ENCODE measurements at regions not wholly inside any gene's neighbourhood (a gene's known extent, or its start where the extent isn't known, plus 50 kb on each side); places are given as distances from the start of the nearest gene placed in this dataset.

DNA sequence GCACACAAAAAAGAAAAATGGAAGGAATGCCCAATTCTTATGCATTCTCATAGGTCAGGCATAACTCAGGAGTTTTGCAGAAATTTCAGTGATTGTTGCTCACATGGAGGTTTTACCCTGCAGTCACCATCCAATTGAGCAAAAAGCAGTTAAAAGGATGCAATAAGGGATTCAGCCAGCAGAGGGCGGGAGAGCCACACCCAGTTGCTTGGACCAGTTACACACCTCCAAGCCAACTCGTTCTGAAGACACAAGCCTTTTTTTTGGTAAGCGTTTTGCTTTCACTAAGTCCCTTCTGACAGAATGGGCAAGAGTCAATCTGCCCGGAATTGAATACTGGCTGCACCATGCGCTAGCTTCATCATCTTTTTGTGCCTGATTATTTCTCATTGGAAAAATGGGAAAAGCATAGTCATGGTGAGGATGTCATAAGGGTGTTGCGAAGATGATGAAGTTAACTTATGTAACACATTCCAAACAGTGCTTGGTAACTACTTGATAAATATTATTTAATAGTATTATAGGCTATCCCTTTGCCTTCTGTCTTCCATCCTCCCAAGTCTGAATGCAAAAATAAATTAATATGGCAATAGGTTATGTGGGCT, 154.4 kb upstream of the SGO1 start:
- WGBS, 5 donors, result 26 to 34% (median 29%) methylated on average over 6 of the region's 6 CpGs
- H3K36me3 ChIP-seq, result no peaks in the 10 kb centered on the region
- no peaks in the 10 kb centered on the region for H3K27me3 ChIP-seq (replicated peaks in 1 of 7)
- H3K4me1 ChIP-seq, result peaks cover 0 to 6% (median 2%) of the 10 kb centered on the region in 6 donors
- TF ChIP-seq, protein P1, sequence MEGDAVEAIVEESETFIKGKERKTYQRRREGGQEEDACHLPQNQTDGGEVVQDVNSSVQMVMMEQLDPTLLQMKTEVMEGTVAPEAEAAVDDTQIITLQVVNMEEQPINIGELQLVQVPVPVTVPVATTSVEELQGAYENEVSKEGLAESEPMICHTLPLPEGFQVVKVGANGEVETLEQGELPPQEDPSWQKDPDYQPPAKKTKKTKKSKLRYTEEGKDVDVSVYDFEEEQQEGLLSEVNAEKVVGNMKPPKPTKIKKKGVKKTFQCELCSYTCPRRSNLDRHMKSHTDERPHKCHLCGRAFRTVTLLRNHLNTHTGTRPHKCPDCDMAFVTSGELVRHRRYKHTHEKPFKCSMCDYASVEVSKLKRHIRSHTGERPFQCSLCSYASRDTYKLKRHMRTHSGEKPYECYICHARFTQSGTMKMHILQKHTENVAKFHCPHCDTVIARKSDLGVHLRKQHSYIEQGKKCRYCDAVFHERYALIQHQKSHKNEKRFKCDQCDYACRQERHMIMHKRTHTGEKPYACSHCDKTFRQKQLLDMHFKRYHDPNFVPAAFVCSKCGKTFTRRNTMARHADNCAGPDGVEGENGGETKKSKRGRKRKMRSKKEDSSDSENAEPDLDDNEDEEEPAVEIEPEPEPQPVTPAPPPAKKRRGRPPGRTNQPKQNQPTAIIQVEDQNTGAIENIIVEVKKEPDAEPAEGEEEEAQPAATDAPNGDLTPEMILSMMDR (IDR thresholded peaks at IDR 0.05 in 8 of 11, conservative IDR thresholded peaks at IDR 0.05 in 3 of 11), result peak; percentile 52 to 84 (median 72)
- no peak for TF ChIP-seq POLR2AphosphoS5 (IDR thresholded peaks at IDR 0.05)
- H3K27ac ChIP-seq, result no peak overlapping the region
- no peak overlapping the region for H3K4me3 ChIP-seq
- intact Hi-C loops (cut with DNase I; ENCODE audit: low total_unique reads), result no loop called here
- peak; percentile 73 for DNase-seq
- no peaks in the 10 kb centered on the region for H3K9me3 ChIP-seq

DNA sequence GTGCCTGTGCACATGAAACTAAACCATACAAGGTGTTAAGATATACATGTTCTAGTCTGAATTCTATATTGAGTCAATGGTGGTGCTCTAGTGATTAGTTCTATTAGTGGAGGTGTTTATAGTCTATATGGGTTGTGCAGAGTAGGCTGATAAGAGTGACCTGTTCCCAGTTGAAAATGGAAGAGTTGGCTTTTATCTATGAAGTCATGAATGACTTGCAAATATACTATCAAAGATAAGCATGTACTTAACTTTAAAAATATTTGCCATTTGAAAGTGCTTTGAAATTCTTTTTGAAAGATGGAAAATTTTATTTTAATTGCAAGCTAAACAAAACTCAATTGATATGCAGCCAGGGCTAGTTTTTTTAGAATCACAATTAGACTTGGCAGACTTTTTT, 150.6 kb upstream of the SGO1 start:
- no peak for TF ChIP-seq POLR2AphosphoS5 (IDR thresholded peaks at IDR 0.05)
- no peak for TF ChIP-seq POLR2A (IDR thresholded peaks at IDR 0.05)
- TF ChIP-seq, protein P1 (IDR thresholded peaks at IDR 0.05 in 8 of 11, conservative IDR thresholded peaks at IDR 0.05 in 3 of 11), result no peak
- Histone ChIP-seq H3K9me3 (no peaks in the 10 kb centered on the region), H3K27ac (no peak overlapping the region), H3K4me3 (no peak overlapping the region), H3K36me3 (no peaks in the 10 kb centered on the region), H3K27me3 (replicated peaks in 1 of 7) (no peaks in the 10 kb centered on the region), H3K4me1 (peaks cover 0 to 6% (median 2%) of the 10 kb centered on the region in 6 donors)
- intact Hi-C loops (cut with DNase I; ENCODE audit: low total_unique reads), result no loop called here
- DNase-seq, result no peak

GRCh38 chr3:20334842-20335241, 148.8 kb upstream of the SGO1 start:
- intact Hi-C loops (cut with DNase I; ENCODE audit: low total_unique reads), result no loop called here
- no peaks in the 10 kb centered on the region for H3K4me1 ChIP-seq
- TF ChIP-seq, protein P1 (IDR thresholded peaks at IDR 0.05 in 8 of 11, conservative IDR thresholded peaks at IDR 0.05 in 3 of 11), result no peak
- TF ChIP-seq POLR2A (IDR thresholded peaks at IDR 0.05), result no peak
- no peak for TF ChIP-seq POLR2AphosphoS5 (IDR thresholded peaks at IDR 0.05)
- no peak overlapping the region for H3K27ac ChIP-seq
- H3K9me3 ChIP-seq, result no peaks in the 10 kb centered on the region
- no peaks in the 10 kb centered on the region for H3K27me3 ChIP-seq (replicated peaks in 1 of 7)
- H3K4me3 ChIP-seq, result no peak overlapping the region
- WGBS, 5 donors, result 84 to 92% (median 87%) methylated on average over 2 of the region's 2 CpGs
- no peaks in the 10 kb centered on the region for H3K36me3 ChIP-seq
- no peak for DNase-seq

DNA sequence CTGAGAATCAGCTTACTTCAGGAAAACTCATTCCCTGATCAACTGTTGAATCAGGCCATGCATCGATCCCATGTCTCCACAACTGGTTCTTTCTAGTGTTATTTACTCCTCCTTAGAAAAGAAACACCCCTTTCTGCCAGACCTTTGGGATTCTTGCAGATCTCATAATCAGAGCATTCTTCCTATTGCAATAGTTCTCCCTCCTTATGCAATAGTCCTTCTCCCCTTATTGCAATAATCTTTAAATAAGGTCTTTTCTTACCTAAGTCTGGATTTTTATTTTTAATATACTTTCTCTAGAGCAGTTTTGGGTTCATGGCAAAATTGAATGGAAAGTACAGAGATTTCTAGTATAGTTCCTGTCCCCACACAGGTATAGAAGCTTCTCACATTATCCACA, 141.9 kb upstream of the SGO1 start:
- DNase-seq, result no peak
- WGBS, 5 donors, result 89 to 95% (median 90%) methylated on average over 1 of the region's 1 CpG
- H3K9me3 ChIP-seq, result no peaks in the 10 kb centered on the region

More for the DNA sequence above, 141.9 kb upstream of the SGO1 start:
- intact Hi-C loops (cut with DNase I; ENCODE audit: low total_unique reads), result no loop called here
- no peak overlapping the region for H3K4me3 ChIP-seq
- H3K27ac ChIP-seq, result no peak overlapping the region
- no peaks in the 10 kb centered on the region for H3K27me3 ChIP-seq (replicated peaks in 1 of 7)
- H3K36me3 ChIP-seq, result no peaks in the 10 kb centered on the region
- H3K4me1 ChIP-seq, result no peaks in the 10 kb centered on the region
- TF ChIP-seq, protein P1 (IDR thresholded peaks at IDR 0.05 in 8 of 11, conservative IDR thresholded peaks at IDR 0.05 in 3 of 11), result no peak
- TF ChIP-seq POLR2A (IDR thresholded peaks at IDR 0.05), result no peak
- no peak for TF ChIP-seq POLR2AphosphoS5 (IDR thresholded peaks at IDR 0.05)

Data from spleen (tissue), 11 donors.